ENCODE measurements at regions not wholly inside any gene's neighbourhood (a gene's known extent, or its start where the extent isn't known, plus 50 kb on each side); places are given as distances from the start of the nearest gene placed in this dataset.

DNA sequence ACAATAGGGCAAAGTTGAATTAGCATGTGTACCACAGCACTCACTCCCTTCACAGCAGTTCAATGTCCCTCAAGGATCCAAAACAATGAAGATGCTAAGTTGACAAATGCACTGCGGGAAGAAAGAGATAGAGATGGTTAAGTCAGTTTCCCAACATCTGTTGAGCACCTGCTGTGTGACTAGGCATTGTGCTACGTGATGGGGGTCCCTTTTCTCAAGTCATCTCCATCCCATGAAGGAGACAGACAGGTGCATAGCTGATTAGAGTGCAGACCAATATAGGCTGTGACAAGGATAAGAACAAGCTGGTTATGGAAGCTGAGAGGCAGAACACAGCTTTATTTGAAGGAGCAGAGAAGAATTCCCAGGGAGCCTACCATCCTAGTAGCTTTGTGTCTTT is 114.2 kb downstream of the HAPSTR1 start:
- TF ChIP-seq, protein P1, sequence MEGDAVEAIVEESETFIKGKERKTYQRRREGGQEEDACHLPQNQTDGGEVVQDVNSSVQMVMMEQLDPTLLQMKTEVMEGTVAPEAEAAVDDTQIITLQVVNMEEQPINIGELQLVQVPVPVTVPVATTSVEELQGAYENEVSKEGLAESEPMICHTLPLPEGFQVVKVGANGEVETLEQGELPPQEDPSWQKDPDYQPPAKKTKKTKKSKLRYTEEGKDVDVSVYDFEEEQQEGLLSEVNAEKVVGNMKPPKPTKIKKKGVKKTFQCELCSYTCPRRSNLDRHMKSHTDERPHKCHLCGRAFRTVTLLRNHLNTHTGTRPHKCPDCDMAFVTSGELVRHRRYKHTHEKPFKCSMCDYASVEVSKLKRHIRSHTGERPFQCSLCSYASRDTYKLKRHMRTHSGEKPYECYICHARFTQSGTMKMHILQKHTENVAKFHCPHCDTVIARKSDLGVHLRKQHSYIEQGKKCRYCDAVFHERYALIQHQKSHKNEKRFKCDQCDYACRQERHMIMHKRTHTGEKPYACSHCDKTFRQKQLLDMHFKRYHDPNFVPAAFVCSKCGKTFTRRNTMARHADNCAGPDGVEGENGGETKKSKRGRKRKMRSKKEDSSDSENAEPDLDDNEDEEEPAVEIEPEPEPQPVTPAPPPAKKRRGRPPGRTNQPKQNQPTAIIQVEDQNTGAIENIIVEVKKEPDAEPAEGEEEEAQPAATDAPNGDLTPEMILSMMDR (tag by site-specific recombination; IDR thresholded peaks at IDR 0.05): no peak
- TF ChIP-seq ZNF521 (tag by site-specific recombination; IDR thresholded peaks at IDR 0.05): no peak
- TF ChIP-seq ZNF391 (tag by site-specific recombination; IDR thresholded peaks at IDR 0.05; ENCODE audit: borderline replicate concordance, low read depth): no peak
- TF ChIP-seq, protein P2, sequence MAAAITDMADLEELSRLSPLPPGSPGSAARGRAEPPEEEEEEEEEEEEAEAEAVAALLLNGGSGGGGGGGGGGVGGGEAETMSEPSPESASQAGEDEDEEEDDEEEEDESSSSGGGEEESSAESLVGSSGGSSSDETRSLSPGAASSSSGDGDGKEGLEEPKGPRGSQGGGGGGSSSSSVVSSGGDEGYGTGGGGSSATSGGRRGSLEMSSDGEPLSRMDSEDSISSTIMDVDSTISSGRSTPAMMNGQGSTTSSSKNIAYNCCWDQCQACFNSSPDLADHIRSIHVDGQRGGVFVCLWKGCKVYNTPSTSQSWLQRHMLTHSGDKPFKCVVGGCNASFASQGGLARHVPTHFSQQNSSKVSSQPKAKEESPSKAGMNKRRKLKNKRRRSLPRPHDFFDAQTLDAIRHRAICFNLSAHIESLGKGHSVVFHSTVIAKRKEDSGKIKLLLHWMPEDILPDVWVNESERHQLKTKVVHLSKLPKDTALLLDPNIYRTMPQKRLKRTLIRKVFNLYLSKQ (tag by site-specific recombination; IDR thresholded peaks at IDR 0.05; ENCODE audit: borderline replicate concordance): no peak
- no peak for TF ChIP-seq ZNF221 (tag by site-specific recombination; IDR thresholded peaks at IDR 0.05; ENCODE audit: borderline replicate concordance)
- TF ChIP-seq YY1 (tag by site-specific recombination; IDR thresholded peaks at IDR 0.05): no peak
- TF ChIP-seq, protein P3, sequence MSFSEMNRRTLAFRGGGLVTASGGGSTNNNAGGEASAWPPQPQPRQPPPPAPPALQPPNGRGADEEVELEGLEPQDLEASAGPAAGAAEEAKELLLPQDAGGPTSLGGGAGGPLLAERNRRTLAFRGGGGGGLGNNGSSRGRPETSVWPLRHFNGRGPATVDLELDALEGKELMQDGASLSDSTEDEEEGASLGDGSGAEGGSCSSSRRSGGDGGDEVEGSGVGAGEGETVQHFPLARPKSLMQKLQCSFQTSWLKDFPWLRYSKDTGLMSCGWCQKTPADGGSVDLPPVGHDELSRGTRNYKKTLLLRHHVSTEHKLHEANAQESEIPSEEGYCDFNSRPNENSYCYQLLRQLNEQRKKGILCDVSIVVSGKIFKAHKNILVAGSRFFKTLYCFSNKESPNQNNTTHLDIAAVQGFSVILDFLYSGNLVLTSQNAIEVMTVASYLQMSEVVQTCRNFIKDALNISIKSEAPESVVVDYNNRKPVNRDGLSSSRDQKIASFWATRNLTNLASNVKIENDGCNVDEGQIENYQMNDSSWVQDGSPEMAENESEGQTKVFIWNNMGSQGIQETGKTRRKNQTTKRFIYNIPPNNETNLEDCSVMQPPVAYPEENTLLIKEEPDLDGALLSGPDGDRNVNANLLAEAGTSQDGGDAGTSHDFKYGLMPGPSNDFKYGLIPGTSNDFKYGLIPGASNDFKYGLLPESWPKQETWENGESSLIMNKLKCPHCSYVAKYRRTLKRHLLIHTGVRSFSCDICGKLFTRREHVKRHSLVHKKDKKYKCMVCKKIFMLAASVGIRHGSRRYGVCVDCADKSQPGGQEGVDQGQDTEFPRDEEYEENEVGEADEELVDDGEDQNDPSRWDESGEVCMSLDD (tag by site-specific recombination; IDR thresholded peaks at IDR 0.05): no peak
